Muscle layer of colon (tissue), 2 donors: ENCODE measurements at regions not wholly inside any gene's neighbourhood (a gene's known extent, or its start where the extent isn't known, plus 50 kb on each side); places are given as distances from the start of the nearest gene placed in this dataset.

Experiments used
- H3K27ac ChIP-seq: one replicate; pipeline ENCODE4 v1.7.0; 2013; ENCODE audit warnings: low read depth, mild to moderate bottlenecking, low read length, moderate library complexity
- H3K27me3 ChIP-seq, 2 donors: one replicate each; pipeline ENCODE4 v1.7.0; 2013; ENCODE audit warnings: low read length in 2 of 2, mild to moderate bottlenecking in 2 of 2; ENCODE audit not compliant: insufficient read depth in 2 of 2, control insufficient read depth in 1 of 2
- H3K36me3 ChIP-seq: one replicate; pipeline ENCODE4 v1.7.0; 2013; ENCODE audit warnings: mild to moderate bottlenecking, low read length; ENCODE audit not compliant: insufficient read depth
- H3K4me1 ChIP-seq: one replicate; pipeline ENCODE4 v1.7.0; 2013; ENCODE audit warnings: mild to moderate bottlenecking, low read length; ENCODE audit not compliant: insufficient read depth
- H3K4me3 ChIP-seq, 2 donors: one replicate each; pipeline ENCODE4 v1.7.0; 2013; ENCODE audit warnings: low read length in 2 of 2, low read depth in 1 of 2, mild to moderate bottlenecking in 1 of 2, moderate library complexity in 1 of 2
- H3K9ac ChIP-seq: one replicate; pipeline ENCODE4 v1.7.0; 2013; ENCODE audit warnings: low read length
- H3K9me3 ChIP-seq: one replicate; pipeline ENCODE4 v1.7.0; 2013; ENCODE audit warnings: mild to moderate bottlenecking, low read length
- donor health status: abdominal sarcoma.
- donor health status: Adenocarcinoma of cecum.

DNA sequence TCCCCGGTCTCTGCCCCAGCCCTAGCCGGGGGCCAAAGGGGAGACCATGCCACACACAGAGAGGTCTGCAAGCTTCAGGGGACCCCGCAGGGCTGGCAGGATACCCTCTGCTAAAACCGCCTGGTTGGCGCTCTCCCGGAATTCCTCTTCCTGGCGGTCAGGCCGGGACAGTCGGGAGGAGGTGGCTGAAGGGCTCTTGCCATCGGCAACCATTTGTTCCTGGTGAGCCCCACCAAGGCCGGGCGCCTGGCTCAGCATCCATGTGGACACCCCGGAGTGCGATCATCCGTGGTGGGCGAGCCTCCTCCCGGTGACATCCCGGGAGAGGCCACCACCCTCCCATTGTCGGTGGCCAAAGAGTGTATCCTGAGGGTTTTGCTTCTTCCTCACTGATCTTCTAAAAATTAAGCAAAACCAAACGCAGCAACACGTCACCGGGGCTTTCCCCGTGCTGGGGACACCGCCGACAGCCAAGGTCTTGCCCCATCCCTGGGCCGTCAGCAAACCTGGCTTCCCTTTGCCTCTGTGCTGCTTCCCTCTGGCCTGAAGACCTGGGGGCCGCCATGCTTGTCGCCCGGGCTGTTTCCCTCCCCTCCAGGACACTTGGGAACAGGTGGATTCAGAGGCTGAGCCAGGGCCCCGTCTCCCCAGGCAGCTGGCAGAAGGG lies 59.1 kb upstream of the TTC34 start:
- Histone ChIP-seq H3K36me3 (no peaks in the 10 kb centered on the region), H3K4me3 (no peak overlapping the region), H3K27ac (no peak overlapping the region), H3K9ac (no peak overlapping the region), H3K27me3 (peaks cover 0 to 40% of the 10 kb centered on the region in 2 donors), H3K4me1 (no peaks in the 10 kb centered on the region), H3K9me3 (no peaks in the 10 kb centered on the region)

DNA sequence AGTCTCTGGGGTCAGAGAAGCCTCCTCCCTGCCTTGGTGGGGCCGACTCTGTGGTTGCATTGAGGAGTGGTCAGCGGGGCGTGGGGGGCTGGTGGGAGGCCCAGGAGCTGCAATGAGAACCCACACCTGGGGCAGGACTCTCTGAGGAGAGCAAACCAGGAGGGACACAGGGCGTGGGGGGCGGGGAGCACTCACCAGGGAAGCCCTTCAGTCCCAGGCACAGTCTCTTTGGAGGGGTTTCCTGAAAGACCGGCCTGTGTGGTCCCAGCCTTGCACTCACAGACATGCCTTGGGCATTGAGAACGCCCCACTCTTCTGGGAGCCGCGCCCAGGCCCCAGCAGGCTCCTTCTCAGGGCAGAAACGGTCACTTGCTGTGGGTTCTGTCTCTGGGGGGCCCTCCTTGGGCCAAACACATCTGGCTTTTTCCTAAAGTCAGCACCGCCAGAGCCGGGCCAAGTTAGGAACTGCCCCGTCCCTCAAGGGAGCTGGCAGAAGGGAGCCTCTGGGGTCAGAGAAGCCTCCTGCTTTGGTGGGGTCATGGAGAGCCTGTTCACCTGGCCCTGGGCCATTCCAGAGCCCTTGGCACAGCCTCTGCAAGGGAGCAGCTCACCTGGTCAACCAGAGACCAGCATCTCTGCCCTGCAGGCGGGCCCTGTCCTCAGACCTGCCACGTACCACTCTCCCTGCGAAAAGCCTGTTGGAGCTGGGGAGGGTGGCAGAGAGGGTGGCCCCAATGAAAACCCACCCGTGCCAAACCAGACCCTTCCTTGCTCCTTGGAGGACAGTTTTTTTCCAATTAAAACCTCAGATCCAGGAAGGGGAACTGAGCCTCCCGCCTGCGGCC lies 59.9 kb upstream of the TTC34 start:
- no peaks in the 10 kb centered on the region for H3K4me1 ChIP-seq
- no peak overlapping the region for H3K27ac ChIP-seq
- no peaks in the 10 kb centered on the region for H3K36me3 ChIP-seq
- H3K4me3 ChIP-seq = no peak overlapping the region
- no peak overlapping the region for H3K9ac ChIP-seq
- peaks cover 0 to 40% of the 10 kb centered on the region in 2 donors for H3K27me3 ChIP-seq
- no peaks in the 10 kb centered on the region for H3K9me3 ChIP-seq

DNA sequence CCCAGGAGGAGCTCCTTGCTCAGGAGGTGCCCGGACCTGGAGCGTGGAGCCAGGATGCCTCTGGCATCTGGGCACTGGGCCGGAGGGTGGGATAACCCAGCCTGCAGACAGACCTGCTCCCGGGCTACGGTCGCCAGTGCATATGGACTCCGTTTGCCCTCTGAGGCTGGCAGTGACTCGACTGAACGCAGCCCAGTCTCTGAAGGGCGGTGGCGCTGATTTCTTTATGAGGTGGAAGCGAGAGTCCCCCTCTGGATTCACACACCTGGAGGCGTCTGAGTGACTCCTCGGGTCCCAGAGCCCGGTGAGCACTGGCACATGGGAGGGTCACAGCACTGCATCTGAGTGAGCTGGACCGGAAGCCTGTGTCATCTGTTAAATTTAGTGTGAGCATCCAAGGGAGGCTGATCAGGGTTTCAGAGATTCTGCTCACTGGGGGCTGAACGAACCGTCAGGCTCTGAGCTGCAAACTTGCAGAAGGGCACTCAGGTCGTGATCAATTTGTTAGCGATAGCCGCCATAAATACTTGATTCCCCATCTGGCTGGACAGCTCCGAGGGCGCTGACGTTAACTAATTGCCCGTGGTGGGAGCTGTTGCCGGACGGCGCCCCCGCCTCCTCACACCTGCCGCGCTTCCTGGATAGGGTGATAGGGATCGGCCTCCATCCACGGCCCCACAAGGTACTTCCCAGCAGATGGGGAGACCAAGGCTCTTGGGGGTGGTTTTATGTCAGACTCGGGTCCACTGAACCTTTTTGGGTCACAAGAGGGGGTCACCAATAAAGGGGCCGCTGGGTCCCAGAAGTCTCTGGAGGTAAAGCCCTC lies 60.7 kb upstream of the TTC34 start:
- Histone ChIP-seq H3K9me3 (no peaks in the 10 kb centered on the region), H3K4me3 (no peak overlapping the region), H3K9ac (no peak overlapping the region), H3K4me1 (no peaks in the 10 kb centered on the region), H3K36me3 (no peaks in the 10 kb centered on the region), H3K27ac (no peak overlapping the region), H3K27me3 (peaks cover 0 to 43% of the 10 kb centered on the region in 2 donors)

DNA sequence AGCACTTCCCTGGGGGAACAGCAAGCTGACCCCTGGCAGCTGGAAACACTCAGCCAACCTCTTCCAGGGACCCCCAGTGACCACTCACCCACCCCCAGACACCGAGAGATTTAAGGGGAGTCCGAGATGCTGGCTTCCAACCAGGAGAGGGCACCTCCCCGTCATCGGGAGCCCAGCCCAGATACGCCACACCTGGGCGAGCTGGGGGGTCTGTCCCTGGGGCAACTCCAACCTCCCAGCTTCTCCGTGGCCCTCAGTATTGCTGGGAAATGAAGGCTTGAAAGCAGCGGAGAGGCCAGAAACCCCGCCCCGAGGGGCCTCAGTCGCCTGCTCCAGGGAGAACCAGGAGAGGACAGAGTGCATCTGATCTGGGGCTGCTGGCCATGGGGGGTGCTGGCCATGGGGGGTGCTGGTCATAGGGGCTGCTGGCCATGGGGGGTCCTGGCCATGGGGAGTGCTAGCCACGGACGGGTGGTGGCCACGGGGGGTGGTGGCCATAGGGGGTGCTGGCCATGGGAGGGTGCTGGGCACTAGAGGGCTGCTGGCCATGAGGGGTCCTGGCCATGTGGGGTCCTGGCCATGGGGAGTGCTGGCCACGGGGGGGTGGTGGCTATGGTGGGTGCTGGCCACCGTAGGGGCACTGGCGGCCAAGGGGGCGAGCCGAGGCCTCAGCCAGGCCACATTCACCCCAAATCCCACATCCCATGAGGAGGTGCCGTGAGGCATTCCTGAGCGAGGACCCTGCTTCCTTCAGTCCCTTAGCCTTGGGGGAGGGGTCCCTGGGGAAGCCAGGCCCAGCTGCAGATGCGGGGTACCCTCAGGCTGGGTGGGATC lies 61.5 kb upstream of the TTC34 start:
- no peak overlapping the region for H3K27ac ChIP-seq
- H3K9ac ChIP-seq = no peak overlapping the region
- peaks cover 0 to 46% of the 10 kb centered on the region in 2 donors for H3K27me3 ChIP-seq
- no peaks in the 10 kb centered on the region for H3K9me3 ChIP-seq
- no peaks in the 10 kb centered on the region for H3K4me1 ChIP-seq
- H3K36me3 ChIP-seq = no peaks in the 10 kb centered on the region
- no peak overlapping the region for H3K4me3 ChIP-seq

DNA sequence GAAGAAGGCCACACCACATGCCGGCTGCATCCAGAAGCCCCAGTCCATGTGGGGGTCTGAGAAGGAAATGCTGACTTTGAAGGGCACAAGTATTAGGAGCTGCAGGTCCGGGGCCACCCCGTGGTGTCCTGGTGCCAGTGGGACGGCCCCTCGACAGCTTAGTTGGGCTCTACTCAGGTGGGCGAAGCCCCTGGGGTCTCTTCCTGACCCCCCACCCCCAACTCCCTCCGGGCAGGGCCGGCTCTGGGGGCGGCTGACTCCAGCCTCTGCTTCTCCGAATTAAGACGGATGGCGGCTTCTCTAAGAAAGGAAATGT lies 62.1 kb upstream of the TTC34 start:
- H3K36me3 ChIP-seq = no peaks in the 10 kb centered on the region
- no peak overlapping the region for H3K4me3 ChIP-seq
- H3K27me3 ChIP-seq = peaks cover 0 to 43% of the 10 kb centered on the region in 2 donors
- H3K27ac ChIP-seq = no peak overlapping the region
- no peaks in the 10 kb centered on the region for H3K4me1 ChIP-seq
- no peak overlapping the region for H3K9ac ChIP-seq
- H3K9me3 ChIP-seq = no peaks in the 10 kb centered on the region

DNA sequence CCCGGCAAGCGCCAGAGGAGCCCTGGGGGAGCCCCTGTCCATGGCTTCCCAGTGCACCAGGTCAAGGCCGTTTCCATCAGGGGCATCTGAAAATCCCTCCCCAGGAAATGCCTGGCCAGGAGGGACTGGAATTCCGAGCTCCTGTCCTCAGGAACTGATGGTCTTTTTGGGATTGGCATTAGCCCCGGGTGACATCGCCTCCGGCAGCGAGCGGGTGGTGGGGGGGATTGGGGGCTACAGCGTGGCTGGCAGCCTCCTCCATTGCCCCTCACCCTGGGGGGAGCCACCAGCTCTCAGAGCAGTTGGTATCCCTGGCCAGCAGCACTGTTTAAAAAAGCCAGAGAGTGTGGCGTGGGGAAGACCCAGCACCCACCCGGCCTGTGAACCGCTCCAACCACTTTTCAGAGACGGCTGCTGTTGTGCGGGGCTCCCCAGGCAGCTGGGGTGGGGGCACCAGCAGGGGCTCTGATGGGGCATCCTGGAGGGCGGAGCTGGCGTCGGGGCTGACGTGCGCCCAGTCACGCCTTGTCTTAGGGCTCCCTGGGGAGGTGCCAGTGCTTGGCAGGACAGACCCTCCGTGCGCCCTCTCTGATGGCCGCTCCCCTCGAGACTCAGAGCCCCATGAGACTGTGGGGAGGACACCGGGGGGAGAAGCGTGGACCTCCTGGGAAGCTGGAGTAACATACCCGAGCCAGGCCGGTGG lies 62.9 kb upstream of the TTC34 start:
- peaks cover 0 to 49% of the 10 kb centered on the region in 2 donors for H3K27me3 ChIP-seq
- H3K36me3 ChIP-seq = no peaks in the 10 kb centered on the region
- no peak overlapping the region for H3K27ac ChIP-seq
- no peak overlapping the region for H3K4me3 ChIP-seq
- H3K4me1 ChIP-seq = no peaks in the 10 kb centered on the region
- H3K9me3 ChIP-seq = no peaks in the 10 kb centered on the region
- H3K9ac ChIP-seq = no peak overlapping the region

DNA sequence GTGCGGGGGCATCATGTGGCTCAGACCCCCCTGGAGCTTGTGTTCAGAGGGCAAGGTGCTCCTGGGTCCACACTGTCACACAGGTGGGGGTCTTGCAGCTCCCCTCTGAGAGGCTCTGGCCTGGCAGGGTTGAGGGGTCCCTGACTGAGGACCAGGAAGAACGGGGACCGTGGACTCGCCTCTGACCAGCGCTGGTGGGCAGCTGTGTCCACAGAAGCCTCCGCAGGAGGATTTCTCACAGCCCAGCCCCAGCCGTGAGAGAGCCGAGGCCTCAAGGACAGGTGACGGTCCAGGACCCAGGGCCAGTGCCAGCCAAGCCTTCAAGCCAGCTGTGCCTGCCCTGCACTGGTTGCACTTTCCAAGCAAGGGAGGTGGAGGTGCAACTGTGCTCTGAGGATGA lies 63.5 kb upstream of the TTC34 start:
- no peaks in the 10 kb centered on the region for H3K9me3 ChIP-seq
- H3K36me3 ChIP-seq = no peaks in the 10 kb centered on the region
- no peak overlapping the region for H3K27ac ChIP-seq
- no peaks in the 10 kb centered on the region for H3K4me1 ChIP-seq
- peaks cover 0 to 49% of the 10 kb centered on the region in 2 donors for H3K27me3 ChIP-seq
- no peak overlapping the region for H3K9ac ChIP-seq
- H3K4me3 ChIP-seq = no peak overlapping the region

DNA sequence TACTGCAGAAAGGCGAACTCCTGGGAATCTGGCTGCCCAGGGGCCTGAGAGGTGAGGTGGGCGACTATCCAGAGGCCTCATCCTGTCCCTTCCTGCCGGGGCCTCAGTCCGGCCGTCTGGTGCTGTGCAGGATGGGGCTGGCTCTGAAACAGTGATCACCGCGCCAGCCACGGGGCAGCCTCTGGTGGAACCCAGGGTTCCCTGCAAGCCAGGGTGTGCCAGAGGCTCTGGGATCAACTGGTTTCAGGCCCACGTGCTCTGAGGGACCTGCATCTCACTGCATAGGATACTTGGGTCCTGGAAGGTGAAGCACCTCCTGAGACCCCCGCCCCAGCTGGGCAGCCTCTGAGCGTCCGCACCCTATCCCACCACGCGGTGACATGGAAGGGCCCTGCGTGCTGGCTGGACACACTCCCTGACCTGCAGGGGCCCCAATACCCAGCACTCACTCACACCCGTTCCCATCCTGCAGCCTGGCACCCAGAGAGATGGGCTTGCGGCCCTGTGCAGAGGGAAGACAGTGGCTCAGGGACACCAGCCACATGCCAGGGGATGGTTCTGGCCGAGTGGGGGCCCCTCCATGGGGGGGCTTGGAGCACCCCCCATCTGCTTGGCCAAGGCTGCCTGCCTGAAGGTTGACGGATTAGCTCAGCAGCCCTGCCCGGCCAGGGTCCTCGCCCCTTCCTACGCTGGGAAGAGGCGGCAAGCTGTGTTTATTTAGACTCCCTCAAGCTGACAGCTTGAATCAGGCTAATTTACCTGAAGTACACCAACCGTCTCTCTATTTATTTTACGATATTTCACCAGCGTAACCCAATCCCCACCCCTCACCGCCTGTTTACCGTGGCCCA lies 64.3 kb upstream of the TTC34 start:
- peaks cover 0 to 49% of the 10 kb centered on the region in 2 donors for H3K27me3 ChIP-seq
- peaks cover 2% of the 10 kb centered on the region for H3K9me3 ChIP-seq
- H3K36me3 ChIP-seq = no peaks in the 10 kb centered on the region
- no peaks in the 10 kb centered on the region for H3K4me1 ChIP-seq
- H3K27ac ChIP-seq = no peak overlapping the region
- H3K9ac ChIP-seq = no peak overlapping the region
- H3K4me3 ChIP-seq = no peak overlapping the region

DNA sequence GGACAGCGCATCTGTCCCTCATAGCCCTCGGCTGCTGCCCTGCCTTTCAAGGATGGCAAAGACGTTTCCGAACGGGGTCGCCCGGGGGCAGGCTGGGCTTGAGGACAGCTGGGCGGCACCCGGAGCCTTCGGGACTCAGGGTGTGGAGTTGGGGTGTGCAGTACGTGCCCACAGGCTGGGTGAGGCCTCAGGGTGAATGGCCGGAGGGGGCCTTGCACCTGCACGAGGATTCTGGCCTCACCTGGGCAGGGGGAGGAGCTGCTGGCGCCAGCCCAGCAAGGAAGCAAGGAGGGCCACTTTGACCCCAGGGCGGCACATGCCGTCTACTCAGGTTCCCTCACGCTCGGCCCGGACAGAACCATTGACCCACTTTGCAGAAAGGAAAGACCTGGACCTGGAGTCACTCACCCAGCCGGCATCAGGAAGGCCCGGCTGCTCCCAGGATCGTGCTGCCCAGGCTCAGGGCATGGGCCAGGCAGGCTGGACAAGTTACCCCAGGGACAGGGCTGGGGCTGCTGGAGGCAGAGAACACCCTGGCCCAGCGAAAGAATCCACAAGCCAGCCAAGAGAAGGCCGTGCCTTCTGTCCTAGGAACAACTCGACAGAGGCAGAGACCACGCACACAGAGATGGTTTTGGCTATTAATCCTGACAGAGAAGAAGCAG lies 65.1 kb upstream of the TTC34 start:
- Histone ChIP-seq H3K27ac (no peak overlapping the region), H3K27me3 (peaks cover 0 to 49% of the 10 kb centered on the region in 2 donors), H3K9me3 (peaks cover 10% of the 10 kb centered on the region), H3K9ac (no peak overlapping the region), H3K4me1 (no peaks in the 10 kb centered on the region), H3K36me3 (no peaks in the 10 kb centered on the region), H3K4me3 (no peak overlapping the region)

DNA sequence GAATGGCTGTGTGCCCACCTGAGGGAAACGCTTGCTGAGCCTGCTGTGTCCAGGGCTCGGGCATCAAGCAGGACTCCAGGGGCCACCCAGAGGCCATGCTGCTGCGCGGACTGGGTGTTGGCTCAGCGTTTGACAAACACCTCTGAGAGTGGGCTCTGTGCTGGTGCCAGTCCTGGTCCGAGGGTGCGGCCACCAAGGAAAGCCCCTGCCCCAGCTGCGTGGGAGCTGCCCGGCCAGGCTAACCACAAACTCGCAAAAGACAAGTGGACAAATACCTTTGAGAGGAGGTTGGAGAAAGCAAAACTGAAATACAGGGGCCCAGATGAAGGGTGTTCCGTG lies 65.6 kb upstream of the TTC34 start:
- peaks cover 12% of the 10 kb centered on the region for H3K9me3 ChIP-seq
- H3K36me3 ChIP-seq = no peaks in the 10 kb centered on the region
- no peaks in the 10 kb centered on the region for H3K4me1 ChIP-seq
- peaks cover 0 to 54% of the 10 kb centered on the region in 2 donors for H3K27me3 ChIP-seq
- no peak overlapping the region for H3K4me3 ChIP-seq
- no peak overlapping the region for H3K9ac ChIP-seq
- no peak overlapping the region for H3K27ac ChIP-seq
